ENCODE measurements at regions not wholly inside any gene's neighbourhood (a gene's known extent, or its start where the extent isn't known, plus 50 kb on each side); places are given as distances from the start of the nearest gene placed in this dataset.

DNA sequence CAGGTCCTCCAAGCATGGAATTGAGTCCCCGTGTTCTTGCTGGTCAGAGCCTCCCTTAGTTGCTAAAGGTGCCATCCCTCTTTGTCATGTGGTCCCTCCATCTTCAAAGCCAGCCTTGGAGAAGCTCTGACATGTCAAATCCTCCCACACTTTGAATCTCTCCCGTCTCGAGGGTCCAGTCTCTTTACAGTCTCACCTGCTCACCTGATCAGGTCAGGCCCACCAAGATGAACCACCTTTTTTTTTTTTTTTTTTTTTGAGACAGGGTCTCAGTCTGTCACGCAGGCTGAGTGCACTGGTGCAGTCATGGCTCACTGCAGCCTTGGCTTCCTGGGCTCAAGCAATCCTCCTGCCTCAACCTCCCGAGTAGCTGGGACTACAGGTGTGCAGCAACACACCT lies 100.3 kb upstream of the PRR5 start:
- TF ChIP-seq POLR2A (IDR thresholded peaks at IDR 0.05; ENCODE audit: low read length) (no peak), GATA1 (IDR thresholded peaks at IDR 0.05; ENCODE audit: low read depth, low read length) (no peak)
